OCI-LY1 (cell line): ENCODE measurements at regions not wholly inside any gene's neighbourhood (a gene's known extent, or its start where the extent isn't known, plus 50 kb on each side); places are given as distances from the start of the nearest gene placed in this dataset.

Source experiments
- H2AFZ ChIP-seq: fragments of 200-600 bp; sonication (generic), shearing (Covaris generic); 2 replicates; pipeline ENCODE4 v1.6.0; 2014; ENCODE audit warnings: antibody characterized with exemption, mild to moderate bottlenecking, low read length
- H3F3A ChIP-seq: fragments of 200-600 bp; sonication (generic), shearing (Covaris generic); 2 replicates; pipeline ENCODE4 v1.6.0; 2014; ENCODE audit warnings: mild to moderate bottlenecking, antibody characterized with exemption, low read length, moderate library complexity; ENCODE audit not compliant: insufficient read depth
- H3K27ac ChIP-seq: fragments of 200-600 bp; sonication (generic); 2 replicates; pipeline ENCODE4 v1.5.1; 2014; ENCODE audit warnings: low read length, mixed run types, mild to moderate bottlenecking, low read depth; ENCODE audit not compliant: poor library complexity, severe bottlenecking
- H3K27me3 ChIP-seq: fragments of 200-600 bp; sonication (generic); 2 replicates; pipeline ENCODE4 v1.6.0; 2014; ENCODE audit warnings: antibody characterized with exemption, mild to moderate bottlenecking, low read length, moderate library complexity; ENCODE audit not compliant: insufficient read depth
- H3K36me3 ChIP-seq: fragments of 200-600 bp; sonication (generic); 2 replicates; pipeline ENCODE4 v1.6.1; 2014; ENCODE audit warnings: mild to moderate bottlenecking, antibody characterized with exemption, low read length, moderate library complexity, mixed read lengths; ENCODE audit not compliant: insufficient read depth
- H3K4me1 ChIP-seq: fragments of 200-600 bp; sonication (generic); 2 replicates; pipeline ENCODE4 v1.5.1; 2014; ENCODE audit warnings: mild to moderate bottlenecking, low read length, moderate library complexity; ENCODE audit not compliant: insufficient read depth, severe bottlenecking
- H3K4me2 ChIP-seq: fragments of 200-600 bp; sonication (generic), shearing (Covaris generic); 2 replicates; pipeline ENCODE4 v1.6.1; 2014; ENCODE audit warnings: low read length
- H3K4me3 ChIP-seq: fragments of 200-600 bp; sonication (generic); 2 replicates; pipeline ENCODE4 v1.5.1; 2014; ENCODE audit warnings: low read length, low read depth, mild to moderate bottlenecking, mixed read lengths; ENCODE audit not compliant: poor library complexity, severe bottlenecking
- H3K79me2 ChIP-seq: fragments of 200-600 bp; shearing (Covaris generic); 2 replicates; pipeline ENCODE4 v1.6.1; 2016; ENCODE audit warnings: mixed run types, low read length, mixed read lengths; ENCODE audit not compliant: insufficient read depth
- H3K9ac ChIP-seq: fragments of 200-600 bp; sonication (generic), shearing (Covaris generic); 2 replicates; pipeline ENCODE4 v1.6.1; 2014; ENCODE audit warnings: mild to moderate bottlenecking, low read length, mixed read lengths
- H3K9me2 ChIP-seq: fragments of 200-600 bp; sonication (generic), shearing (Covaris generic); 2 replicates; pipeline ENCODE4 v1.6.1; 2014; ENCODE audit warnings: low read depth, mild to moderate bottlenecking, low read length, mixed read lengths
- H3K9me3 ChIP-seq: fragments of 200-600 bp; shearing (Covaris generic); 2 replicates; pipeline ENCODE4 v1.6.1; 2014; ENCODE audit warnings: low read length, mixed read lengths
- H4K20me1 ChIP-seq: fragments of 200-600 bp; sonication (generic), shearing (Covaris generic); 2 replicates; pipeline ENCODE4 v1.6.0; 2016; ENCODE audit warnings: mild to moderate bottlenecking, low read length; ENCODE audit not compliant: insufficient read depth
- CTCF ChIP-seq: fragments of 200-600 bp; sonication (generic), shearing (Covaris generic); IDR thresholded peaks from 2 replicates; pipeline ENCODE4 v1.5.1; 2017; ENCODE audit warnings: mild to moderate bottlenecking, antibody characterized with exemption, low read length, moderate library complexity, mixed read lengths
- EZH2 ChIP-seq: fragments of 200-600 bp; sonication (generic), shearing (Covaris generic); IDR thresholded peaks from 2 replicates; pipeline ENCODE4 v1.8.0; 2017; ENCODE audit warnings: borderline replicate concordance, mixed run types, mild to moderate bottlenecking, antibody characterized with exemption, low read length, moderate library complexity, mixed read lengths

GRCh38 chr1:30036229-30036547, 687.2 kb downstream of the MATN1 start:
- TF ChIP-seq CTCF (no peak), EZH2 (no peak)
- no peak overlapping the region for H3K4me2 ChIP-seq
- no peak overlapping the region for H2AFZ ChIP-seq
- H3K27ac ChIP-seq, result no peak overlapping the region
- no peaks in the 10 kb centered on the region for H3F3A ChIP-seq
- H3K9me3 ChIP-seq, result no peaks in the 10 kb centered on the region
- H3K4me1 ChIP-seq, result no peaks in the 10 kb centered on the region
- H3K79me2 ChIP-seq, result no peaks in the 10 kb centered on the region
- H3K4me3 ChIP-seq, result no peak overlapping the region
- H3K9me2 ChIP-seq, result no peaks in the 10 kb centered on the region
- H4K20me1 ChIP-seq, result no peaks in the 10 kb centered on the region
- H3K27me3 ChIP-seq, result no peaks in the 10 kb centered on the region
- no peak overlapping the region for H3K9ac ChIP-seq
- no peaks in the 10 kb centered on the region for H3K36me3 ChIP-seq

- Histone ChIP-seq H3K27ac (no peak overlapping the region), H3K79me2 (no peaks in the 10 kb centered on the region), H3K4me2 (no peak overlapping the region), H3K27me3 (no peaks in the 10 kb centered on the region), H3K9me2 (no peaks in the 10 kb centered on the region), H4K20me1 (no peaks in the 10 kb centered on the region), H3F3A (no peaks in the 10 kb centered on the region), H3K9me3 (no peaks in the 10 kb centered on the region), H3K36me3 (no peaks in the 10 kb centered on the region), H2AFZ (no peak overlapping the region), H3K4me1 (no peaks in the 10 kb centered on the region), H3K4me3 (no peak overlapping the region), H3K9ac (no peak overlapping the region)
- TF ChIP-seq EZH2, result no peak
- no peak for TF ChIP-seq CTCF
Measured at GRCh38 chr1:30035522-30036228, 687.7 kb downstream of the MATN1 start.

GRCh38 chr1:30034627-30035521, 688.5 kb downstream of the MATN1 start:
- Histone ChIP-seq H4K20me1 (no peaks in the 10 kb centered on the region), H3K4me3 (no peak overlapping the region), H3K79me2 (no peaks in the 10 kb centered on the region)

More at GRCh38 chr1:30034627-30035521, 688.5 kb downstream of the MATN1 start:
- H3K9me3 ChIP-seq, result no peaks in the 10 kb centered on the region
- H3K27me3 ChIP-seq, result no peaks in the 10 kb centered on the region
- no peaks in the 10 kb centered on the region for H3F3A ChIP-seq
- H3K4me2 ChIP-seq, result no peak overlapping the region
- H3K36me3 ChIP-seq, result no peaks in the 10 kb centered on the region
- no peak overlapping the region for H2AFZ ChIP-seq
- no peaks in the 10 kb centered on the region for H3K4me1 ChIP-seq
- no peak overlapping the region for H3K27ac ChIP-seq
- H3K9me2 ChIP-seq, result no peaks in the 10 kb centered on the region
- H3K9ac ChIP-seq, result no peak overlapping the region
- no peak for TF ChIP-seq EZH2
- TF ChIP-seq CTCF, result no peak
